ENCODE measurements at regions not wholly inside any gene's neighbourhood (a gene's known extent, or its start where the extent isn't known, plus 50 kb on each side); places are given as distances from the start of the nearest gene placed in this dataset.

DNA sequence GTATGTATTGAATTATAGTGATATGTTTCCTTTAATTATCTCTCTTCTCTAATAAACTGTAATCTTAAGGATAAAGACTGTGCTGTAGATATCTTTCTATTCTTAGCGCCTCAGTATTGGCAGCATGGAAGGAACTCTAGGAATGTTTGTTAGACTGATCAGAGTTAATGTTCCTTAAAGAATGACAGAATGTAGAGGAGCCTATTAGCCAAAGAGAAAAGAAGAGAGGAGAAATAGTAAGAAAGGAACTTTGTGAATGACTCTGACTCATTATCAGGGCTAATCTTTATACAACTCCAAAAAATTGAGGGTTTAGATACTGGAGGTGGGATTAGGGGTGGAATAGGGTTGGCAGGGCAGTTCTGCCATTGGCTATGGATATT, 59.0 kb upstream of the NUDT12 start:
- peaks cover 2% of the 10 kb centered on the region for H3K4me1 Mint-ChIP-seq
- Histone ChIP-seq H3K36me3 (ENCODE audit: control insufficient read depth, insufficient read depth, low read length) (no peaks in the 10 kb centered on the region), H3K27me3 (ENCODE audit: control insufficient read depth, insufficient read depth, low read length, poor library complexity, severe bottlenecking) (no peaks in the 10 kb centered on the region), H3K27ac (ENCODE audit: low read depth, low read length) (no peak overlapping the region), H3K4me1 (ENCODE audit: control insufficient read depth, insufficient read depth, low read length) (peaks cover 11% of the 10 kb centered on the region), H3K4me3 (ENCODE audit: low read length) (peak overlapping the region; percentile 37), H3K9ac (ENCODE audit: extremely low read depth, low read length, poor library complexity, severe bottlenecking) (no peak overlapping the region), H3K9me3 (ENCODE audit: control insufficient read depth, low read length) (no peaks in the 10 kb centered on the region)
- no peaks in the 10 kb centered on the region for H3K27me3 Mint-ChIP-seq (ENCODE audit: insufficient read depth)
- H3K9me3 Mint-ChIP-seq, result no peaks in the 10 kb centered on the region
- DNase-seq, result no peak
- no peak overlapping the region for H3K27ac Mint-ChIP-seq
- no peaks in the 10 kb centered on the region for H3K36me3 Mint-ChIP-seq (ENCODE audit: low read depth)
- whole genome bisulfite sequencing, 2 experiments (ENCODE audit: insufficient coverage in 1 of 2, insufficient read length in 1 of 2), result 87 to 100% methylated on average over 1 of the region's 1 CpG
- TF ChIP-seq, protein P1, sequence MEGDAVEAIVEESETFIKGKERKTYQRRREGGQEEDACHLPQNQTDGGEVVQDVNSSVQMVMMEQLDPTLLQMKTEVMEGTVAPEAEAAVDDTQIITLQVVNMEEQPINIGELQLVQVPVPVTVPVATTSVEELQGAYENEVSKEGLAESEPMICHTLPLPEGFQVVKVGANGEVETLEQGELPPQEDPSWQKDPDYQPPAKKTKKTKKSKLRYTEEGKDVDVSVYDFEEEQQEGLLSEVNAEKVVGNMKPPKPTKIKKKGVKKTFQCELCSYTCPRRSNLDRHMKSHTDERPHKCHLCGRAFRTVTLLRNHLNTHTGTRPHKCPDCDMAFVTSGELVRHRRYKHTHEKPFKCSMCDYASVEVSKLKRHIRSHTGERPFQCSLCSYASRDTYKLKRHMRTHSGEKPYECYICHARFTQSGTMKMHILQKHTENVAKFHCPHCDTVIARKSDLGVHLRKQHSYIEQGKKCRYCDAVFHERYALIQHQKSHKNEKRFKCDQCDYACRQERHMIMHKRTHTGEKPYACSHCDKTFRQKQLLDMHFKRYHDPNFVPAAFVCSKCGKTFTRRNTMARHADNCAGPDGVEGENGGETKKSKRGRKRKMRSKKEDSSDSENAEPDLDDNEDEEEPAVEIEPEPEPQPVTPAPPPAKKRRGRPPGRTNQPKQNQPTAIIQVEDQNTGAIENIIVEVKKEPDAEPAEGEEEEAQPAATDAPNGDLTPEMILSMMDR (conservative IDR thresholded peaks at IDR 0.05), result no peak
- H3K4me3 Mint-ChIP-seq, result no peak overlapping the region

DNA sequence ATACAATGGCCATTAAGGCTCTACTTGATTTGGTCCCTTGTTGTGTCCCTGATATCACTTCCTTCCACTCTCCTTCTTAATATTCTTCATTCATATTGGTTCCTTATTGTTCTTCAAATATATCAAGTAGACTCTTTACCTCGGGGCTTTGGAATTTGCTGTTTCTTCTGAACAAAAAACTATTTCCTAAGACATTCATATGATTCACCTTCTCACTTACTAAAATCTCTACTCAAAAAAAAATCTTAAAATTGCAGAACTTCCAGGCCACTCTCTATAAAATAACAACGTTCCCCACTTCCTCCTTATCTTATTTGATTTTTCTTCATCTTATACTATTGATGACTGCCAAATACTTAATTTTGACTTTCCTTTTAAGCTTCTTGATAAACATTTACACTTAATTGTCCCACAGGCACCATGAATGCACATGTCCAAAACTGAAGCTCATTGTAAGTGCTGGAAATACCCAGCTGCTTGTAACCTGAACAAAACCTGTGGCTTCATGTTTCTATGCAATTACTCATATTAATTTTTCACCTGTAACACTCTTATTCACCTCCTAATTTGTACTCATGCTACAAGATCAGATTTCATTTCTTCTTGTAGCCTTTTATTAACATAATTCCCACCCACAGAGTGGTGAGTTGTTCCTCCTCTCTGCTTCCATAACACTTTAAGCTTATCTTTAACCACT, 58.4 kb upstream of the NUDT12 start:
- Histone ChIP-seq H3K27me3 (ENCODE audit: control insufficient read depth, insufficient read depth, low read length, poor library complexity, severe bottlenecking) (no peaks in the 10 kb centered on the region), H3K27ac (ENCODE audit: low read depth, low read length) (no peak overlapping the region), H3K36me3 (ENCODE audit: control insufficient read depth, insufficient read depth, low read length) (no peaks in the 10 kb centered on the region), H3K9me3 (ENCODE audit: control insufficient read depth, low read length) (no peaks in the 10 kb centered on the region), H3K4me3 (ENCODE audit: low read length) (peak overlapping the region; percentile 30), H3K4me1 (ENCODE audit: control insufficient read depth, insufficient read depth, low read length) (peaks cover 11% of the 10 kb centered on the region), H3K9ac (ENCODE audit: extremely low read depth, low read length, poor library complexity, severe bottlenecking) (no peak overlapping the region)
- Mint-ChIP-seq H3K9me3 (no peaks in the 10 kb centered on the region), H3K27me3 (ENCODE audit: insufficient read depth) (no peaks in the 10 kb centered on the region), H3K4me3 (no peak overlapping the region), H3K36me3 (ENCODE audit: low read depth) (no peaks in the 10 kb centered on the region), H3K4me1 (peaks cover 2% of the 10 kb centered on the region), H3K27ac (no peak overlapping the region)
- TF ChIP-seq, protein P1 (conservative IDR thresholded peaks at IDR 0.05), result no peak
- 86% methylated on average over 2 of the region's 2 CpGs for WGBS, 2 experiments (ENCODE audit: insufficient coverage in 1 of 2, insufficient read length in 1 of 2)
- no peak for DNase-seq

DNA sequence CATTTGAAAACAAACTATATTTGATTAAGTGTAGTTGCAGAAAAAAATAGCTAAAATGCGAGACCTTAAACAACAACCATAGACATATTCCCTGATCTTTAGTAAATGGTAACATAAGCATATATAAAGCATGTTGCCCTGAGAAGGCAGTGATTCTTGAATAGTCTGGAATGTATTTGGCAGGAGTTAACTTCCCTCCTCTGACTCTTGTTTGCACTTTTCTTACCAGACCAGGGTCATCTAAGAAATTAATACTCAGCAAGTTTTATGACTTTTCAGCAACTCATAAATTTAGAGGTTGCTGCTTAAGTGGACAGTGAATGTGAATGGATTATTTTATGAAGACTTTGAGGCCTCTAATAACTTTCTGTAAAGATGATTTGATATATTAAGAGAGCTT, 55.3 kb upstream of the NUDT12 start:
- Mint-ChIP-seq H3K4me3 (no peak overlapping the region), H3K36me3 (ENCODE audit: low read depth) (no peaks in the 10 kb centered on the region), H3K9me3 (no peaks in the 10 kb centered on the region), H3K27ac (no peak overlapping the region), H3K27me3 (ENCODE audit: insufficient read depth) (no peaks in the 10 kb centered on the region), H3K4me1 (peaks cover 11% of the 10 kb centered on the region)
- Histone ChIP-seq H3K27ac (ENCODE audit: low read depth, low read length) (no peak overlapping the region), H3K9ac (ENCODE audit: extremely low read depth, low read length, poor library complexity, severe bottlenecking) (no peak overlapping the region), H3K27me3 (ENCODE audit: control insufficient read depth, insufficient read depth, low read length, poor library complexity, severe bottlenecking) (no peaks in the 10 kb centered on the region), H3K4me3 (ENCODE audit: low read length) (no peak overlapping the region), H3K9me3 (ENCODE audit: control insufficient read depth, low read length) (no peaks in the 10 kb centered on the region), H3K36me3 (ENCODE audit: control insufficient read depth, insufficient read depth, low read length) (no peaks in the 10 kb centered on the region), H3K4me1 (ENCODE audit: control insufficient read depth, insufficient read depth, low read length) (peaks cover 18% of the 10 kb centered on the region)
- TF ChIP-seq, protein P1 (conservative IDR thresholded peaks at IDR 0.05), result no peak
- no CpG with 5 or more reads among the region's 1 CpG for WGBS, 2 experiments (ENCODE audit: insufficient coverage in 1 of 2, insufficient read length in 1 of 2)
- no peak for DNase-seq

Measured in endodermal cell (in vitro differentiated cells).